ENCODE measurements at regions not wholly inside any gene's neighbourhood (a gene's known extent, or its start where the extent isn't known, plus 50 kb on each side); places are given as distances from the start of the nearest gene placed in this dataset.

GRCh38 chr10:36119455-36119854 is 477.4 kb upstream of the FZD8 start:
- TF ChIP-seq CTCF (IDR thresholded peaks at IDR 0.05) = no peak
- no peak for TF ChIP-seq EZH2 (IDR thresholded peaks at IDR 0.05; ENCODE audit: borderline replicate concordance, insufficient read depth, low read depth, low read length, poor library complexity, severe bottlenecking)

Data from B cell (primary cell).